GM12875 (cell line): ENCODE measurements at regions not wholly inside any gene's neighbourhood (a gene's known extent, or its start where the extent isn't known, plus 50 kb on each side); places are given as distances from the start of the nearest gene placed in this dataset.
A peak's percentile ranks its signal among the peaks of the same experiment; 100 is the strongest.
"Not testable (repeated sequence)": the region's sequence is repeated elsewhere in the genome, so short reads cannot be mapped to it uniquely, and the experiment has no call there.

Source experiments
- H3K4me3 ChIP-seq: one replicate; pipeline ENCODE4 v1.5.1; 2011; ENCODE audit warnings: low read depth, low read length, control low read depth
- TF ChIP-seq, protein P1 (sequence below): IDR thresholded peaks from 2 replicates; pipeline ENCODE4 v1.5.1; 2011; ENCODE audit warnings: low read depth, mild to moderate bottlenecking, control low read depth, inconsistent platforms, low read length, moderate library complexity, borderline replicate concordance; ENCODE audit not compliant: insufficient read depth

- TF ChIP-seq, protein P1, sequence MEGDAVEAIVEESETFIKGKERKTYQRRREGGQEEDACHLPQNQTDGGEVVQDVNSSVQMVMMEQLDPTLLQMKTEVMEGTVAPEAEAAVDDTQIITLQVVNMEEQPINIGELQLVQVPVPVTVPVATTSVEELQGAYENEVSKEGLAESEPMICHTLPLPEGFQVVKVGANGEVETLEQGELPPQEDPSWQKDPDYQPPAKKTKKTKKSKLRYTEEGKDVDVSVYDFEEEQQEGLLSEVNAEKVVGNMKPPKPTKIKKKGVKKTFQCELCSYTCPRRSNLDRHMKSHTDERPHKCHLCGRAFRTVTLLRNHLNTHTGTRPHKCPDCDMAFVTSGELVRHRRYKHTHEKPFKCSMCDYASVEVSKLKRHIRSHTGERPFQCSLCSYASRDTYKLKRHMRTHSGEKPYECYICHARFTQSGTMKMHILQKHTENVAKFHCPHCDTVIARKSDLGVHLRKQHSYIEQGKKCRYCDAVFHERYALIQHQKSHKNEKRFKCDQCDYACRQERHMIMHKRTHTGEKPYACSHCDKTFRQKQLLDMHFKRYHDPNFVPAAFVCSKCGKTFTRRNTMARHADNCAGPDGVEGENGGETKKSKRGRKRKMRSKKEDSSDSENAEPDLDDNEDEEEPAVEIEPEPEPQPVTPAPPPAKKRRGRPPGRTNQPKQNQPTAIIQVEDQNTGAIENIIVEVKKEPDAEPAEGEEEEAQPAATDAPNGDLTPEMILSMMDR: peak; percentile 45; the same call in 1 of the 2 replicates
- H3K4me3 ChIP-seq: no peak overlapping the region
Measured at GRCh38 chr7:24381894-24382505, 98.0 kb downstream of the NPY start.

- TF ChIP-seq, protein P1: no peak
- no peak overlapping the region for H3K4me3 ChIP-seq
Measured at GRCh38 chr7:24383055-24383454, 99.1 kb downstream of the NPY start.

DNA sequence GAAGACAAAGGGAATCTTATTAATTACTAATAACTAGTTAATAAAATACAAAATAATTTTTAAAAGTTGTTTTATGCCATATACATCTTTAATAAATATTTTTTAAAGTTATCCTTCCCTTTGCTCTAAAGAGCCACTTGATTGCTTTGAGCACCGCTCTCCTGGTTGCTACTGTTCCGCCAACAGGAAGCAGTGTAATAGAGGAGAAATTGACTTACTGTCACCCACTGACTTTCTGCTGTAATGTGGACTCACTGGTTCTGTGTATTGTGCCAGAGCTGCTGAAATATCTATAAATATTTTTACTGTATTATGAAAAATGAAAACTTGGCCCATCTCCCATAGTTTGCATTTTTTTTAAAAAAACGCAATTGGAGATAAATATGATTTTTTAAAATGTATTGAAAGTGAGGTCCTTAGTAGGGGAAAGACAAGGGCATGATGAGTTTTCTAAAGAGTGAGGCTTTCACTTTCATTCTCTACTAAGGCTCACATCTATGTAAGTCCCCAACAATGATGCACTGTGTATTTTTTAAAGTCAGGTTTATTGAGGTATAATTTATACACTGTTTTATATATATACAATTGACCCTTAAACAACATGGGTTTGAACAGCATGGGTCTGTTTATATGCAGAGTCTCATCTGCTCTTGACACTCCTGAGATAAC, 100.5 kb downstream of the NPY start:
- TF ChIP-seq, protein P1: no peak
- no peak overlapping the region for H3K4me3 ChIP-seq

DNA sequence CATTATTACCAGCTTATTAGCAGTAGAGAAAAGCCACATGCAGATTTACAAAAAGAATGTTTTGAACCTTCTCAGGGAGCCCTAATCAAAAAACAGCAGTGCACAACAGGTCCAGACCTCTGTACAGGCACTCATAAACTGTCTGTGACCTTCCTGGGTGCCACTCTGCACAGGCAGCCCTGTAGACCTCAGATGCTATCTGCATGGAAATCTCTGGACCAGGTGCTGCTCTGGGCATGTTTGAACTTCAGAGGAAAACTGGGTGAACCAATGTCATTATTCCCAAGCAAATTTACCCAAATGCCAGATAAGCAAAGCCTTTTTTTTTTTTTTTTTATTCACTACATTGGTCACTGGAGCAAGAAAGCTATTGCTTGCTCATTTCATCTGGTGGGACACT, 104.2 kb downstream of the NPY start:
- H3K4me3 ChIP-seq: no peak overlapping the region
- TF ChIP-seq, protein P1: no peak

- H3K4me3 ChIP-seq: no peak overlapping the region
- TF ChIP-seq, protein P1: no peak
Measured at GRCh38 chr7:24390376-24391157, 106.6 kb downstream of the NPY start.

GRCh38 chr7:24392774-24393173, 108.8 kb downstream of the NPY start:
- H3K4me3 ChIP-seq: no peak overlapping the region
- TF ChIP-seq, protein P1: no peak

DNA sequence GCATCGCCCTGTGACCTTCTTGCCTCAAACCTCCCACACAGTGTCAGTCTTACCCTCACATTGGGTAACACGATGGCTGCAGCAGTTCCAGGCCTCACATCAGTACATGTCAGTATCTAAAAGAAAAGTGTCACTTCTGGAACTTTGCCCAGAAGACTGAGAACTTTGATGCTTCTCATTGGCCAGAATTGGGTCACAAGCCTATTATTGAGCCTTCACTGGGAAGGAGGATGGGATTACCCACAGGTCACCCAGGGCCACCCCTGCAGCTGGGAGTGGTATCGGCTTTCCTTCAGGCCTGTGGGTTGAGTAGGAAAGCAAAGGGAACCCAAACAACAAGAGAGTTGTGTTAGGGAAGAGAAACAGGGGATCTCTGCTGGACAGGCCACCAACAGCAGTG, 111.5 kb downstream of the NPY start:
- no peak overlapping the region for H3K4me3 ChIP-seq
- TF ChIP-seq, protein P1: no peak

GRCh38 chr7:24396387-24396786, 112.4 kb downstream of the NPY start:
- H3K4me3 ChIP-seq: not testable (repeated sequence)
